ENCODE measurements at regions not wholly inside any gene's neighbourhood (a gene's known extent, or its start where the extent isn't known, plus 50 kb on each side); places are given as distances from the start of the nearest gene placed in this dataset.

DNA sequence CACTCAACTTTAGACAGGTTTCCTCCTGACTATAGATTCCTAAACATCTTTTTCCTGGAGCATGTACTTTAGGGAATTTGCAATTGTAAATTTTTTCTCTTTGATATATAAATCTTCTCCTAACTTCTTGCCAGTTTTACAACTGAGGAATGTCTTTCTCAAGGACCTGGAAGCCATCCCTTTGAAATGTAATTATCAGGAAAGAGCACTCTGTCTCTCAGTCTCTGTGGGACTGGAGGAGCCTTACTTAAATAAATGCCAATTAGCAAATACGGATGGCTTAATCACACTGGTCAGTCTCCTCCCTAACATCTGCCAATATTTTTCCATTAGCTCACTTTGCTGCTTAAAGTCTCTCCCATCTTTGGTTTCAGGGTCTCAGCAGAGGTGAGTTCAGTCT, 344.3 kb upstream of the ARRDC3 start:
- no peak for ATAC-seq

GRCh38 chr5:91722736-91723467, 339.8 kb upstream of the ARRDC3 start:
- ATAC-seq (no peak), DNase-seq (ENCODE audit: low spot score) (no peak)

More for the DNA sequence above, 344.3 kb upstream of the ARRDC3 start:
- DNase-seq (ENCODE audit: low spot score): no peak

DNA sequence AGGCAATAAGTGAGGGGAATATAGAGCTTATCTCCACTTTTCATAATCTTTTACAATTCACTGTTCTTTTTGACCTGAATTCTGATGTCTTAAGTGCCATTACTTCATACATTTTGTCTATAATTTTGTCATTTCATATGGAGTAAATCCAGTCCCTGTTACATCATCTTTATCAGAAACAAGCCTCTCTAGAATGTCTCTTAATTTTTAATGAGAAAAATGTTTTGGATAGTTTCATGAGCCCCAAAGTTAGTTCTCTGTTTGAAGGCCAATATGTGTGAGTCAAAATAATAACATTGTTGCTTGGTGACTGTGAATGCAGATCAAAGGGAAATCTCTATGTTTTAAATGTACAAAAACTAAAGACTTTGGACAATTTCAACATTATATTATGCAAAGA, 329.6 kb upstream of the ARRDC3 start:
- no peak for ATAC-seq
- no peak for DNase-seq (ENCODE audit: low spot score)

DNA sequence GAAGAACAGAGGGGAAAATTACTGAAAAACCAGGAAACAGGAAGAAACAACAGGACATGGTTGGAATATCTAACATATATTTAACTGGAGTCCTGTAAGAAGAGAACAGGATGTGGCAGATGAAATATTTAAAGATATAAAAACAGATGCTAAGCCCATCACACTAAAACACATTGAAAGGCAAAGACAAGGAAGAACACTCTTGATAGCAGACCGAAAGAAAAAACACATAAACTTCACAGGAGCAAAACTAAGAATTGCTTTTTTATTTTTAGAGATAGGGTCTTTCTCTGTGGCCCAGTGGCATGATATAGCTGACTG, 324.4 kb upstream of the ARRDC3 start:
- DNase-seq (ENCODE audit: low spot score) (no peak), ATAC-seq (no peak)

- DNase-seq (ENCODE audit: low spot score): no peak
- no peak for ATAC-seq
These were observed 323.8 kb upstream of the ARRDC3 start for GRCh38 chr5:91706785-91707520.

- DNase-seq (ENCODE audit: low spot score): no peak
- ATAC-seq: no peak
These were observed 320.0 kb upstream of the ARRDC3 start for GRCh38 chr5:91703128-91703527.

GRCh38 chr5:91699429-91699828, 316.3 kb upstream of the ARRDC3 start:
- no peak for DNase-seq (ENCODE audit: low spot score)
- no peak for ATAC-seq

DNA sequence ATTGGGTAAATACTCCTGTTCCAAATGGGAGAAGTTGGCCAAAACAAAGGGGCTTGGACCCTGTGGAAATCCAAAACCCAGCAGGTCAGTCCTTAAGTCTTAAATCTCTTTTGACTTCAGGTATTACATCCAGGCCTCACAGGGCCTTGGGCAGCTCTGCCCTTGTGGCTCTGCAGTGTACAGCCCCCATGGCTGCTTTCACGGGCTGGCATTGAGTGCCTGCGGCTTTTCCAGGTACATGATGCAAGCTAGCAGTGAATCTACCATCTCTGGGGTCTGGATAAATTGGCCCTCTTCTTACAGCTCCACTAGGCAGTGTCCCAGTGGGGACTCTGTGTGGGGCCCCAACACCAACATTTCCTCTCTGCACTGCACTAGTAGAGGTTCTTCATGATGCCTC, 308.5 kb upstream of the ARRDC3 start:
- DNase-seq (ENCODE audit: low spot score) (no peak), ATAC-seq (no peak)

DNA sequence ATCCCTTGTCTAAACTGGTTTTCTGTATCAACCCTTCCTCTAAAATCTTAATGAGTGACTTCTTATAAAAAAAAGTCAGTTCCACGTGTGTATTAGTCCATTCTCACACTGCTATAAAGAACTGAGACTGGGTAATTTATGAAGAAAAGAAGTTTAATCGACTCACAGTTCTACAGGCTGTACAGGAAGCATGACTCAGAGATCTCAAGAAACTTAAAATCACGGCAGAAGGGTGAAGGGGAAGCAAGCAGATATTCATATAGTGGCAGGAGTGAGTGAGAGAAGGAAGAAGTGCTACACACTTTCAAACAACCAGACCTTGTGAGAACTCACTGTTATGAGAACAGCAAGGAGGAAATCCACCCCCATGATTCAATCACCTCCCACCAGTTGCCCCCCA, 307.8 kb upstream of the ARRDC3 start:
- no peak for ATAC-seq

GRCh38 chr5:91687430-91687829, 304.3 kb upstream of the ARRDC3 start:
- ATAC-seq: no peak
- DNase-seq (ENCODE audit: low spot score): no peak

More for the DNA sequence above, 307.8 kb upstream of the ARRDC3 start:
- DNase-seq (ENCODE audit: low spot score): no peak

- no peak for DNase-seq (ENCODE audit: low spot score)
- no peak for ATAC-seq
These were observed 301.5 kb upstream of the ARRDC3 start for GRCh38 chr5:91684625-91685024.

GRCh38 chr5:91670563-91670962, 287.4 kb upstream of the ARRDC3 start:
- no peak for DNase-seq (ENCODE audit: low spot score)
- no peak for ATAC-seq

- DNase-seq (ENCODE audit: low spot score) (no peak), ATAC-seq (no peak)
These were observed 287.0 kb upstream of the ARRDC3 start for GRCh38 chr5:91670122-91670521.

- DNase-seq (ENCODE audit: low spot score): no peak
These were observed 285.1 kb upstream of the ARRDC3 start for GRCh38 chr5:91668261-91668660.

GRCh38 chr5:91652678-91653077, 269.6 kb upstream of the ARRDC3 start:
- ATAC-seq (no peak), DNase-seq (ENCODE audit: low spot score) (no peak)

More at GRCh38 chr5:91668261-91668660, 285.1 kb upstream of the ARRDC3 start:
- ATAC-seq: no peak

GRCh38 chr5:91651704-91652103, 268.6 kb upstream of the ARRDC3 start:
- peak; percentile 74 for ATAC-seq

DNA sequence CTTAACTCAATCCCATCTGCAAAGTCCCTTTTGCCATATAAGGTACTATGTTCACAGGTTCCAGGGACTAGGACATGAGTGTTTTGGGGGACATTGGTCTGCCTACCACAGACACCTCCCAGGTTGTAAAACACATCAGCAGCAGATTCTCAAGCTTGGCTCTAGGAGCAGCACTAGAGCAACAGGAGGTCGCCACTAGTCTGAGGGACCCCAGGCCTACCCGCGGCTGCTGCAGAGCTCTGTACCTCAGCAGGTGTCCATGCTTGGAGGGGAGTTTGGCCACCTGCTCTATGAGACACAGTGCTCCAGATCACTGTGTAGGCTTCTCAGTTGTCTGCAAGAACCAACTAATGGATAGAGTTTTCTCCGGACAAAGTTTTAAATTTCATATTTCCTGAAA, 262.2 kb upstream of the ARRDC3 start:
- no peak for DNase-seq (ENCODE audit: low spot score)

More at GRCh38 chr5:91651704-91652103, 268.6 kb upstream of the ARRDC3 start:
- peak; percentile 48 for DNase-seq (ENCODE audit: low spot score)

DNA sequence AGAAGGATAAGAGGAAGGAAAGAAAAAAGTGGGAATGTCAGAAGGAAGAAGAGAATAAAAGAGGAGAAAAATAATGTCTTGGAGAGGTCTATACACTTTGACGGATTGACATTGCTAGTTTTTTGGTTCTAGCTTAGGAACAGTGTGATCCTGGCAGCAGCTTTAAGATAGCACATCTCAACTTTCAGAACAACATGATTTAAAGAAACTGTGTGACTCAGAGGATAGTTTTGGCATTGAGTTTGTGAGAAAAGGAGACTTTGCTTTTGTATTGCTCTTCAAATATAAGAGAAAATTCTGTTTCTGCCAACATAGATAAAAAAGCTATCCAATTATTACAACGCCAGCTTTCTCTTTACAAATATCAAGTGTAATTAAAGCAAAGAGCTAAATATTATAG, 260.7 kb upstream of the ARRDC3 start:
- DNase-seq (ENCODE audit: low spot score): no peak
- ATAC-seq: no peak

More for the DNA sequence above, 262.2 kb upstream of the ARRDC3 start:
- no peak for ATAC-seq

DNA sequence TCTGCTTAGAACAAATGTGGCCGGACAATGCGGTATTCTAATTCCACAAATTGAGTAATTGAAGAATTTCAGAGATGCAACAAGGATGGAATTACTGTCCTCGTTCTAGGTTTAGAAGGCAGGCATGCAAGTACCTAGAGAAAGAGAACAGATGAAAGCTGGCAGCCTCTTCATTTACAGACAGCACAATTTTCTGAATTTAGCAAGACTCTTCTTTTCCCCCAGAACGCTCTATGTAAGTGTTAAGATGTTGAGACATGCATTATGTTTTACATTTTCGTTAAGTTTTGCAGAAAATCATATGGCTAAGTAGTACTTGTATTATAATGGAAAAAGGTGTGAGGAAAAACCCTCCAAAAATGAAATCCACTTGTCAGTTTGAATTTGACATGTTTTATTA, 259.5 kb upstream of the ARRDC3 start:
- DNase-seq (ENCODE audit: low spot score) (no peak), ATAC-seq (no peak)

- no peak for DNase-seq (ENCODE audit: low spot score)
These were observed 258.7 kb upstream of the ARRDC3 start for GRCh38 chr5:91641730-91642350.

GRCh38 chr5:91639744-91640143, 256.6 kb upstream of the ARRDC3 start:
- ATAC-seq (no peak), DNase-seq (ENCODE audit: low spot score) (no peak)

More at GRCh38 chr5:91641730-91642350, 258.7 kb upstream of the ARRDC3 start:
- peak; percentile 66 for ATAC-seq

DNA sequence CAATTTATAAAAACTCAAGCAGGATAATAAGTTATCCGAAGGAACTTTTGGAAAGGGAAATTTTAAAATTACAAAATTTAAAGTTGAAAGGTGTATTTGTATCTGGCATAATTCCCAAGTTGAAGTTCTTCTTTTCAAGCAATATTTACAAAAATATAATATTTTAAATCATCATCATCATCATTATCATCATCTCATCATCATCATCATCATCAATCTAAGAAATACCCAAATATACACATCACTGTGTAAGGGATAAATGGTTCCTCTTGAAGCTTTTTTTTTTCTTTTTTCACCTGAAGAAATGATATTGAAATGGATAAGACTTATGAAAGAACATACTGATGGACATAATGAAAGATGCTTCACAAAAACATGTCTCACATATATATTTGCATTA, 254.9 kb upstream of the ARRDC3 start:
- ATAC-seq (no peak), DNase-seq (ENCODE audit: low spot score) (no peak)
